Fibroblast of villous mesenchyme (primary cell): ENCODE measurements at regions not wholly inside any gene's neighbourhood (a gene's known extent, or its start where the extent isn't known, plus 50 kb on each side); places are given as distances from the start of the nearest gene placed in this dataset.

ENCODE experiments used
- DNase-seq: peaks from one replicate; pipeline ENCODE4 v3.0.0-alpha.2; 2010; ENCODE audit warnings: low read depth
- H3K4me3 ChIP-seq: 2 replicates; pipeline ENCODE4 v1.5.1; 2011; ENCODE audit warnings: low read depth, mild to moderate bottlenecking, low read length
- CTCF ChIP-seq: IDR thresholded peaks from 2 replicates; pipeline ENCODE4 v1.5.1; 2012; ENCODE audit warnings: low read depth, mild to moderate bottlenecking, low read length; ENCODE audit not compliant: insufficient read depth

DNA sequence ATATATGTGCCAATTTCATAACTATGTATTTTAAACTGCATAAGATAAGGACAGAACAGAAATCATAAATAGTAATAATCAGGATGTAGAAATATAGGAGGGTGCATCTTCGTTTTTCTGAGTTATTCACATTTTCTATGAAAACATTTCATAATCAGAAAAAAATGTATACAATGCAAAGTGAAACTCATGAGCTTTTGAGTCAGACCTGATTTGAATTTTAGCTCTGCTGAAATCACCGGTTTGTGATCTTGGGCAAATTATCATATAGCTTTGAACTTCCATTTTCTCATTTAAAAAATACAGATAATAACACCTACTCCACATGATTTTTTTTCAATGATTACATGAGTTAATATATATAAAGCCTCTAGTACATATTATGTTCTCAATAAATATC, 106.9 kb downstream of the KDR start:
- DNase-seq = no peak
- no peak for TF ChIP-seq CTCF

DNA sequence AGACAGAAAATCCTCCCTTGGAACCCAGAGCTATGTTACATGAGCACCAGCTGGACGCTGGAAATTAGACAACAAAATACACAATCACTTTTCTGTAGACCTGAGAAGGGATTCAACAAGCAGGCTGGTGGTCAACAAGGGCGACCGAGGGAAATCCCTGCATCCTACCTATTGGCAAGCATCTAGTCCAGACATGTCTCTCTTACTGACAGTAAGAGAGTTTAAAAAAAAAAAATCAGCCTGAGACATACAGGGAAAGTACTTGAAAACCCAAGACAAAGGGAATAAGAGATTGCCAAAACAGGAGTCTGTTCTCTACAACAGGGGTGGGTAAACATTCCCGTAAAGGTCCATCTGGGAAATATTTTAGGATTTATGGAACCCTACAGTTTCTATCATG, 108.0 kb downstream of the KDR start:
- no peak for TF ChIP-seq CTCF
- H3K4me3 ChIP-seq = no peak overlapping the region
- no peak for DNase-seq

More for the DNA sequence above, 106.9 kb downstream of the KDR start:
- no peak overlapping the region for H3K4me3 ChIP-seq

DNA sequence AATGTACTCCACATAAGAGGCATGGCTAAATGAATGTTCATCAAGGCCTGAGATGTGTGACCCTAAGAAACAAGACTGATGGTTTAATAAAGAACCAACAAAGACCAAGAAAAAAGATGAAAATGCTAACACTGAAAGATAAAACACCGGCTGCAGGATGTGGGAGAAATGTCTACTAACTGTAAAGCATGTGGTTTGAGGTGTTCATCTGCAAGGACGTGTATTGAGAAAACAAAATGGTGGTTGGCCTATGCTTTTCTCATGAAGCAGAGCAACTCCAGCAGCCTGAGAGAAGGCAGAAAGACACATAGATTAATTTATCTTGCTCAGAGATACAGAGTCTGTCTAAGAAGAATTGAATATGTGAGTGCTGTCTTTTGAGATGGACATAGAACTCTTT, 109.3 kb downstream of the KDR start:
- DNase-seq = no peak
- no peak overlapping the region for H3K4me3 ChIP-seq
- no peak for TF ChIP-seq CTCF

DNA sequence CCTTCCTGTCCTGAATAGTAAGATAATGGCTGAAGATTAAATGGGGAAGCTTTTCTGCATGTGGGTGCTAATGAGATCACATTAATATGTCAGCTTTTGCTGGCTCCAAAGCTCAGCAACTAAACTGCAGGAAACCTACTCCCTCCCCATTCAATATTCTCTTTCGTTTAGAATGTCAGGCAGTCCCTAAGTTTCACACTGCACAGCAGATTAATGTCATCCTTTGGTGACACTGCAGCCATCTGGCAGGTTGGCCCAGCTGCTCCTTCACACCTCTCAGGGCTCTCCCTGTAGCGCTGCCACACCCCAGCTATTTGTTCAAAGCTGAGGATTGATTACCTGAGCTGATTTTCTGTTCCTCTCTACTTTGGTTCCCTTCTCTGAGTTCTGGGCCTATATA, 110.5 kb downstream of the KDR start:
- no peak overlapping the region for H3K4me3 ChIP-seq
- no peak for DNase-seq
- no peak for TF ChIP-seq CTCF

DNA sequence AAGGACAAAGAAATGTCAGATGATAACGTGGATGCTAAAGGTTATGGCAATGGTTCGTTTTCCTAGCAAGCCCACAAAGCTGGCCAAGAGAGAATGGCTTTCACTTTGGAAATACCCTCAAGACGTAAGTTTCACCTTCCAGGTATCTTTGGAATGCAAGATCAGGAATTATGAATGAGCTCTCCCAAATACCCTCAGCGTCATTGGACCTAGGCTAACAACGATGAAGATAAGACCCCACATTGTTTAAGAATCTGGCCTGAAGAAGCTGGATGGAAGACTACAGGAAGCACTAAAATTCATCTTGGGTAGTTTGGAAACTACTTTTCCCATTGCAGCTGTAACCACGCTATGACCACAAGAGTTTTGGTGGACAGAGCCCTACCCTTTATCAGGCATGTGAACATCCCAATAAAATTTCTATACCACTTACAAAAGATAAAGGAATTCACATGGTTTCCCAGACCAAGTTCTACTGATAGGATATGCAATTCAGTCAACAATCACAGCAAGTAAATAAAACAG, 111.9 kb downstream of the KDR start:
- no peak overlapping the region for H3K4me3 ChIP-seq
- DNase-seq = peak; percentile 8
- no peak for TF ChIP-seq CTCF

- TF ChIP-seq CTCF = no peak
- DNase-seq = no peak
These were observed 112.8 kb downstream of the KDR start for GRCh38 chr4:55012363-55013230.

More at GRCh38 chr4:55012363-55013230, 112.8 kb downstream of the KDR start:
- no peak overlapping the region for H3K4me3 ChIP-seq
